H9 (cell line): ENCODE measurements at regions not wholly inside any gene's neighbourhood (a gene's known extent, or its start where the extent isn't known, plus 50 kb on each side); places are given as distances from the start of the nearest gene placed in this dataset.

Source experiments
- DNase-seq: peaks from one replicate; pipeline ENCODE4 v3.0.0-alpha.2; 2017
- H2AFZ ChIP-seq: one replicate; pipeline ENCODE4 v1.6.1; 2013; ENCODE audit warnings: mild to moderate bottlenecking, low read length, control low read depth, moderate library complexity
- H2AK5ac ChIP-seq: 2 replicates; pipeline ENCODE4 v1.6.1; 2013; ENCODE audit warnings: low read length, control low read depth, mixed read lengths; ENCODE audit not compliant: insufficient read length
- H2BK120ac ChIP-seq: one replicate; pipeline ENCODE4 v1.6.1; 2013; ENCODE audit warnings: low read depth, mild to moderate bottlenecking, low read length, control low read depth, inconsistent platforms; ENCODE audit not compliant: poor library complexity, severe bottlenecking
- H2BK12ac ChIP-seq: 2 replicates; pipeline ENCODE4 v1.6.1; 2013; ENCODE audit warnings: low read length, control low read depth, mixed read lengths, low read depth; ENCODE audit not compliant: insufficient read length
- H2BK15ac ChIP-seq: 2 replicates; pipeline ENCODE4 v1.6.1; 2013; ENCODE audit warnings: low read depth, low read length, control low read depth
- H2BK20ac ChIP-seq: one replicate; pipeline ENCODE4 v1.6.1; 2013; ENCODE audit warnings: low read depth, mild to moderate bottlenecking, low read length, control low read depth, inconsistent platforms; ENCODE audit not compliant: poor library complexity, severe bottlenecking
- H2BK5ac ChIP-seq: 2 replicates; pipeline ENCODE4 v1.6.1; 2013; ENCODE audit warnings: low read length, control low read depth, mixed read lengths; ENCODE audit not compliant: insufficient read length
- H3K14ac ChIP-seq: 2 replicates; pipeline ENCODE4 v1.6.1; 2013; ENCODE audit warnings: low read length, control low read depth; ENCODE audit not compliant: insufficient read depth
- H3K18ac ChIP-seq: 2 replicates; pipeline ENCODE4 v1.6.1; 2013; ENCODE audit warnings: low read depth, mild to moderate bottlenecking, mixed read lengths, low read length, control low read depth; ENCODE audit not compliant: insufficient read length
- H3K23ac ChIP-seq: 2 replicates; pipeline ENCODE4 v1.6.1; 2013; ENCODE audit warnings: low read length, control low read depth, mixed read lengths, low read depth; ENCODE audit not compliant: insufficient read length
- H3K23me2 ChIP-seq: 2 replicates; pipeline ENCODE4 v1.6.1; 2013; ENCODE audit warnings: low read depth, mild to moderate bottlenecking, mixed read lengths, low read length, control low read depth; ENCODE audit not compliant: insufficient read length, poor library complexity, severe bottlenecking
- H3K27ac ChIP-seq: 2 replicates; pipeline ENCODE4 v1.5.1; 2013; ENCODE audit warnings: low read length, control low read depth, mixed read lengths, low read depth; ENCODE audit not compliant: insufficient read length
- H3K27me3 ChIP-seq: 2 replicates; pipeline ENCODE4 v1.6.1; 2013; ENCODE audit warnings: low read length, control low read depth, inconsistent platforms; ENCODE audit not compliant: insufficient read depth
- H3K4ac ChIP-seq: 2 replicates; pipeline ENCODE4 v1.6.1; 2013; ENCODE audit warnings: low read depth, mild to moderate bottlenecking, control low read depth, inconsistent platforms, low read length, moderate library complexity
- H3K4me1 ChIP-seq: 2 replicates; pipeline ENCODE4 v1.6.1; 2013; ENCODE audit warnings: low read length, control low read depth, inconsistent platforms; ENCODE audit not compliant: insufficient read depth
- H3K4me2 ChIP-seq: 2 replicates; pipeline ENCODE4 v1.6.1; 2013; ENCODE audit warnings: low read length, control low read depth, mixed read lengths; ENCODE audit not compliant: insufficient read length, insufficient read depth
- H3K56ac ChIP-seq: 2 replicates; pipeline ENCODE4 v1.6.1; 2013; ENCODE audit warnings: low read depth, mild to moderate bottlenecking, mixed read lengths, low read length, control low read depth; ENCODE audit not compliant: insufficient read length
- H3K79me1 ChIP-seq: 2 replicates; pipeline ENCODE4 v1.6.1; 2013; ENCODE audit warnings: low read depth, mild to moderate bottlenecking, moderate library complexity, low read length, control low read depth, inconsistent platforms; ENCODE audit not compliant: insufficient read depth, poor library complexity, severe bottlenecking
- H3K79me2 ChIP-seq: 2 replicates; pipeline ENCODE4 v1.6.1; 2013; ENCODE audit warnings: low read length, control low read depth, inconsistent platforms; ENCODE audit not compliant: insufficient read depth
- H3K9ac ChIP-seq: 2 replicates; pipeline ENCODE4 v1.6.1; 2013; ENCODE audit warnings: low read length, control low read depth, mixed read lengths; ENCODE audit not compliant: insufficient read length; ENCODE audit errors: extremely low read depth
- H3K9me3 ChIP-seq: one replicate; pipeline ENCODE4 v1.6.1; 2013; ENCODE audit warnings: low read depth, low read length, inconsistent platforms; ENCODE audit not compliant: control insufficient read depth
- H3T11ph ChIP-seq: one replicate; pipeline ENCODE4 v1.6.1; 2013; ENCODE audit warnings: mild to moderate bottlenecking, low read length, control low read depth, inconsistent platforms
- H4K20me1 ChIP-seq: one replicate; pipeline ENCODE4 v1.6.1; 2013; ENCODE audit not compliant: control insufficient read depth, insufficient read length, insufficient read depth
- H4K5ac ChIP-seq: 2 replicates; pipeline ENCODE4 v1.6.1; 2013; ENCODE audit warnings: low read depth, mild to moderate bottlenecking, mixed read lengths, low read length, control low read depth; ENCODE audit not compliant: insufficient read length
- H4K8ac ChIP-seq: replicated peaks from 2 replicates; pipeline ENCODE4 v1.6.1; 2013; ENCODE audit warnings: low read length, control low read depth, mixed read lengths, low read depth; ENCODE audit not compliant: insufficient read length
- H4K91ac ChIP-seq: 2 replicates; pipeline ENCODE4 v1.6.1; 2013; ENCODE audit warnings: low read depth, mild to moderate bottlenecking, moderate library complexity, mixed read lengths, low read length, control low read depth; ENCODE audit not compliant: insufficient read length
- H3K27ac Mint-ChIP-seq, 3 experiments: 2 replicates in 2 of 3; 3 replicates in 1 of 3; pipeline ENCODE4 v1.8.0; 2020 to 2021; ENCODE audit warnings: mixed read lengths in 3 of 3, mild to moderate bottlenecking in 1 of 3, moderate library complexity in 1 of 3
- H3K27me3 Mint-ChIP-seq: 2 replicates; pipeline ENCODE4 v1.8.0; 2021; ENCODE audit warnings: low read depth, mild to moderate bottlenecking, moderate library complexity, mixed read lengths
- H3K36me3 Mint-ChIP-seq, 3 experiments: 2 replicates in 2 of 3; 3 replicates in 1 of 3; pipeline ENCODE4 v1.8.0; 2020 to 2021; ENCODE audit warnings: low read depth in 3 of 3, mixed read lengths in 3 of 3; ENCODE audit not compliant: insufficient read depth in 1 of 3
- H3K4me1 Mint-ChIP-seq, 2 experiments: 2 replicates each; pipeline ENCODE4 v1.8.0; 2020; ENCODE audit warnings: mixed read lengths in 2 of 2
- H3K4me3 Mint-ChIP-seq, 2 experiments: 2 replicates in 1 of 2; 3 replicates in 1 of 2; pipeline ENCODE4 v1.8.0; 2020 to 2021; ENCODE audit warnings: mild to moderate bottlenecking in 2 of 2, mixed read lengths in 2 of 2, moderate library complexity in 1 of 2
- H3K9me3 Mint-ChIP-seq, 2 experiments: 2 replicates in 1 of 2; 3 replicates in 1 of 2; pipeline ENCODE4 v1.8.0; 2020; ENCODE audit warnings: mild to moderate bottlenecking in 2 of 2, mixed read lengths in 2 of 2, moderate library complexity in 1 of 2
- WGBS: extraction: QIAGEN DNeasy Blood & Tissue Kit; methylation state at CpG from one replicate; pipeline ENCODE4 v1.1.7; 2013; ENCODE audit warnings: missing lambda C conversion rate, low lambda C conversion rate, mixed read lengths; ENCODE audit not compliant: insufficient read length; ENCODE audit errors: extremely low coverage; 5-methylcytosine and 5-hydroxymethylcytosine counted together
- TF ChIP-seq, protein P1 (sequence below): fragments of 200-600 bp; sonication (generic); conservative IDR thresholded peaks from 3 replicates; pipeline ENCODE4 v1.8.0; 2021; ENCODE audit warnings: antibody characterized with exemption, mild to moderate bottlenecking

DNA sequence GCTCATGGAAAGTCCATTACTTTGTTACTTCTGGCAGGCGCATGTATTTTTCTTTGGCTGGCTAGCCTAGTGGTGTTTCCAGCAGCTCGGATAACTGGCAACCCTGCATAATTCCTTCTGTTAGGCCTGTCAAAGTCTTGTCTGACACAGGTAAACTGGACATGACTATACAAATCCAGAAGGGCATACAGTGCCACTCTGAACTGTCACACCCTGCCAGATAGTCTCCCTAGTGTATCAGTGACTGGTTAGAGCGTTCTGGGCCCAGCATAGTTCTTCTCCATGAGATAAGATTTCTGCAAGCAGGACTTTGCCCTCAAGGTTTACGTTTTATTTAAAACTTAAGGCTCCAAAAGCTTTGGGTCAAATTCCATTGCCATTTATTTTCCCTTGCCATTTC is 177.7 kb upstream of the GORAB start:
- Histone ChIP-seq H2BK120ac (no peak overlapping the region), H3K9ac (no peak overlapping the region), H4K20me1 (no peaks in the 10 kb centered on the region), H3K4me1 (no peaks in the 10 kb centered on the region), H3K4ac (no peak overlapping the region), H2AFZ (no peak overlapping the region), H2AK5ac (no peak overlapping the region), H3K79me2 (no peaks in the 10 kb centered on the region), H2BK12ac (no peak overlapping the region), H3K23me2 (no peaks in the 10 kb centered on the region), H3K9me3 (no peaks in the 10 kb centered on the region), H3K18ac (no peak overlapping the region), H4K5ac (no peak overlapping the region), H2BK5ac (no peak overlapping the region), H3K23ac (no peak overlapping the region), H3K79me1 (no peaks in the 10 kb centered on the region), H3K56ac (no peak overlapping the region), H3K27ac (no peak overlapping the region), H2BK20ac (no peak overlapping the region), H3K4me2 (no peak overlapping the region), H2BK15ac (no peak overlapping the region), H3K14ac (no peak overlapping the region), H3T11ph (no peak overlapping the region), H4K8ac (no peak overlapping the region), H3K27me3 (no peaks in the 10 kb centered on the region; the same call in 1 of the 2 replicates), H4K91ac (no peak overlapping the region)
- Mint-ChIP-seq H3K4me1 (no peaks in the 10 kb centered on the region), H3K27me3 (no peaks in the 10 kb centered on the region), H3K36me3 (no peaks in the 10 kb centered on the region), H3K9me3 (peaks cover 0 to 2% of the 10 kb centered on the region in 2 experiments; a peak in 3 of 5 replicates), H3K27ac (no peak overlapping the region; a peak in 1 of 7 replicates), H3K4me3 (no peak overlapping the region)
- WGBS, result no CpG with 5 or more reads among the region's 4 CpGs
- DNase-seq, result no peak
- TF ChIP-seq, protein P1, sequence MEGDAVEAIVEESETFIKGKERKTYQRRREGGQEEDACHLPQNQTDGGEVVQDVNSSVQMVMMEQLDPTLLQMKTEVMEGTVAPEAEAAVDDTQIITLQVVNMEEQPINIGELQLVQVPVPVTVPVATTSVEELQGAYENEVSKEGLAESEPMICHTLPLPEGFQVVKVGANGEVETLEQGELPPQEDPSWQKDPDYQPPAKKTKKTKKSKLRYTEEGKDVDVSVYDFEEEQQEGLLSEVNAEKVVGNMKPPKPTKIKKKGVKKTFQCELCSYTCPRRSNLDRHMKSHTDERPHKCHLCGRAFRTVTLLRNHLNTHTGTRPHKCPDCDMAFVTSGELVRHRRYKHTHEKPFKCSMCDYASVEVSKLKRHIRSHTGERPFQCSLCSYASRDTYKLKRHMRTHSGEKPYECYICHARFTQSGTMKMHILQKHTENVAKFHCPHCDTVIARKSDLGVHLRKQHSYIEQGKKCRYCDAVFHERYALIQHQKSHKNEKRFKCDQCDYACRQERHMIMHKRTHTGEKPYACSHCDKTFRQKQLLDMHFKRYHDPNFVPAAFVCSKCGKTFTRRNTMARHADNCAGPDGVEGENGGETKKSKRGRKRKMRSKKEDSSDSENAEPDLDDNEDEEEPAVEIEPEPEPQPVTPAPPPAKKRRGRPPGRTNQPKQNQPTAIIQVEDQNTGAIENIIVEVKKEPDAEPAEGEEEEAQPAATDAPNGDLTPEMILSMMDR, result no peak
